Gastroesophageal sphincter (tissue), 4 donors: ENCODE measurements at regions not wholly inside any gene's neighbourhood (a gene's known extent, or its start where the extent isn't known, plus 50 kb on each side); places are given as distances from the start of the nearest gene placed in this dataset.
A peak's percentile ranks its signal among the peaks of the same experiment; 100 is the strongest.

Experiments
- ATAC-seq: fragments of 150-250 bp; one replicate; pipeline ENCODE4 v1.9.1; 2016; ENCODE audit warnings: mild to moderate bottlenecking, moderate library complexity
- H3K27ac ChIP-seq, 4 donors: fragments of 200-600 bp; sonication (generic) in 3 of 4; 1 replicate in 3 of 4; 2 replicates in 1 of 4; pipeline ENCODE4 v1.5.1; 2016 to 2019
- H3K27me3 ChIP-seq: fragments of 200-600 bp; sonication (generic); one replicate; pipeline ENCODE4 v1.5.1; 2019
- H3K36me3 ChIP-seq, 2 donors: fragments of 200-600 bp; sonication (generic); one replicate each; pipeline ENCODE4 v1.5.1; 2019; ENCODE audit warnings: control low read depth in 1 of 2
- H3K4me1 ChIP-seq, 3 donors: fragments of 200-600 bp; sonication (generic); 1 replicate in 2 of 3; 2 replicates in 1 of 3; pipeline ENCODE4 v1.5.1; 2016 to 2019; ENCODE audit warnings: control low read depth in 2 of 3
- H3K4me3 ChIP-seq, 2 donors: fragments of 200-600 bp; sonication (generic); one replicate each; pipeline ENCODE4 v1.5.1; 2019; ENCODE audit warnings: mild to moderate bottlenecking in 1 of 2, moderate library complexity in 1 of 2
- H3K9me3 ChIP-seq, 3 donors: fragments of 200-600 bp; sonication (generic); one replicate each; pipeline ENCODE4 v1.5.1; 2017 to 2019; ENCODE audit warnings: control low read depth in 2 of 3
- EP300 ChIP-seq: sonication (generic); formaldehyde crosslinking; IDR thresholded peaks from one replicate; pipeline ENCODE4 v1.6.1; 2017; ENCODE audit warnings: antibody characterized with exemption, mild to moderate bottlenecking
- POLR2A ChIP-seq, 2 donors: fragments of 450-650 bp; IDR thresholded peaks; one replicate each; pipeline ENCODE4 v1.6.1; 2017; ENCODE audit warnings: antibody characterized with exemption in 2 of 2, mild to moderate bottlenecking in 2 of 2, moderate library complexity in 1 of 2
- POLR2AphosphoS5 ChIP-seq: sonication (generic); formaldehyde crosslinking; IDR thresholded peaks from one replicate; pipeline ENCODE4 v1.6.1; 2017; ENCODE audit warnings: antibody characterized with exemption
- WGBS, 2 donors: methylation state at CpG; one replicate each; pipeline ENCODE4 v1.1.5; 2018; ENCODE audit warnings: low coverage in 1 of 2; 5-methylcytosine and 5-hydroxymethylcytosine counted together
- TF ChIP-seq, protein P1 (sequence below), 4 experiments: fragments of 200-600 bp in 2 of 4; fragments of 450-650 bp in 2 of 4; sonication (generic) in 1 of 4; IDR thresholded peaks; one replicate each; pipeline ENCODE4 v1.5.1; 2017 to 2019; ENCODE audit warnings: antibody characterized with exemption in 4 of 4, mild to moderate bottlenecking in 2 of 4, moderate library complexity in 2 of 4

DNA sequence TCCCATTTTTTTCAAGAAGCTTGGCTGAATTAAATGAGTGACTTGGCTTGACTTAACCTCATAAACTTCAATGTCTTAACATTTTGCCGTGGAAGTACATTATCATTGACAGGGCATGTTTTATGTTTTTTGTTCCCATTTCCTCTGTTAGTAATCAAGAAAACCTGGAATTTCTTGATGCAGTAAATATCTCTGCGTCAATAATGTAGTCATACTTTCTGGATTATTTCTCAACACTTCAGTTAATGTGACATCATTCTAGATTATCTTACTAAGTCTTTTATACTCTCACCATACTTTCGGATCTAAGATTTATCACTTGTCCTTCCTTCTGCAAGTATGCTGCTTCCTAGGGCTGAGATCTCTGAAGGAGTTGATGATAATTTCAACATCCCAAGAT, 58.6 kb upstream of the PGR start:
- Histone ChIP-seq H3K36me3 (no peaks in the 10 kb centered on the region), H3K27ac (peak overlapping the region in 3 of 4 donors; percentile 4 to 27 (median 24)), H3K4me1 (peaks cover 0 to 25% (median 0%) of the 10 kb centered on the region in 3 donors), H3K4me3 (no peak overlapping the region), H3K27me3 (no peaks in the 10 kb centered on the region), H3K9me3 (no peaks in the 10 kb centered on the region)
- ATAC-seq: no peak
- 47 to 64% methylated on average over 3 of the region's 3 CpGs for WGBS, 2 donors
- TF ChIP-seq POLR2AphosphoS5: no peak
- no peak for TF ChIP-seq POLR2A (IDR thresholded peaks at IDR 0.05)
- no peak for TF ChIP-seq EP300
- TF ChIP-seq, protein P1, sequence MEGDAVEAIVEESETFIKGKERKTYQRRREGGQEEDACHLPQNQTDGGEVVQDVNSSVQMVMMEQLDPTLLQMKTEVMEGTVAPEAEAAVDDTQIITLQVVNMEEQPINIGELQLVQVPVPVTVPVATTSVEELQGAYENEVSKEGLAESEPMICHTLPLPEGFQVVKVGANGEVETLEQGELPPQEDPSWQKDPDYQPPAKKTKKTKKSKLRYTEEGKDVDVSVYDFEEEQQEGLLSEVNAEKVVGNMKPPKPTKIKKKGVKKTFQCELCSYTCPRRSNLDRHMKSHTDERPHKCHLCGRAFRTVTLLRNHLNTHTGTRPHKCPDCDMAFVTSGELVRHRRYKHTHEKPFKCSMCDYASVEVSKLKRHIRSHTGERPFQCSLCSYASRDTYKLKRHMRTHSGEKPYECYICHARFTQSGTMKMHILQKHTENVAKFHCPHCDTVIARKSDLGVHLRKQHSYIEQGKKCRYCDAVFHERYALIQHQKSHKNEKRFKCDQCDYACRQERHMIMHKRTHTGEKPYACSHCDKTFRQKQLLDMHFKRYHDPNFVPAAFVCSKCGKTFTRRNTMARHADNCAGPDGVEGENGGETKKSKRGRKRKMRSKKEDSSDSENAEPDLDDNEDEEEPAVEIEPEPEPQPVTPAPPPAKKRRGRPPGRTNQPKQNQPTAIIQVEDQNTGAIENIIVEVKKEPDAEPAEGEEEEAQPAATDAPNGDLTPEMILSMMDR (IDR thresholded peaks at IDR 0.05): no peak

DNA sequence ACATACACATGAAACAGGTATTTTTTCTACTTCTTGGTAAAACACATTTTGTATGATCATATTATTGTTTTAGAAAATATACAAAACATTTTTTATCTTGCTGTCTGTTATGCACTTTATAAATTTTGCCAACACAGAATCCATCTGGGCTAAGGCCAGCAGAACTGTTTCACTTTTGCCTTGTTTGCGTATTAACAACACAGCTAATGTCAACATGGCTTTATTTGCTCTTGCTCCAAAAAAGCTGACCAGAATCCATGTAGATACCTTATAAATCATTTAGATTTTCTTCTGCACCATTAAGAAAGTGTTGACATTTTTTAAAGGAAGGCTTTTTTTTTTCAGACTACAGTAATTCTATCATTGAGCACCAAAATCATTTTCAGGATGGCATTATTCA, 58.1 kb upstream of the PGR start:
- H3K27ac ChIP-seq: peak overlapping the region in 2 of 4 donors; percentile 4 to 24
- peaks cover 0 to 25% (median 0%) of the 10 kb centered on the region in 3 donors for H3K4me1 ChIP-seq
- no peak for ATAC-seq
- no peaks in the 10 kb centered on the region for H3K36me3 ChIP-seq
- WGBS, 2 donors: 47 to 50% methylated on average over 1 of the region's 1 CpG
- TF ChIP-seq, protein P1 (IDR thresholded peaks at IDR 0.05): no peak
- TF ChIP-seq EP300: no peak
- TF ChIP-seq POLR2A (IDR thresholded peaks at IDR 0.05): no peak
- no peak for TF ChIP-seq POLR2AphosphoS5
- H3K4me3 ChIP-seq: no peak overlapping the region
- H3K27me3 ChIP-seq: no peaks in the 10 kb centered on the region
- H3K9me3 ChIP-seq: no peaks in the 10 kb centered on the region

DNA sequence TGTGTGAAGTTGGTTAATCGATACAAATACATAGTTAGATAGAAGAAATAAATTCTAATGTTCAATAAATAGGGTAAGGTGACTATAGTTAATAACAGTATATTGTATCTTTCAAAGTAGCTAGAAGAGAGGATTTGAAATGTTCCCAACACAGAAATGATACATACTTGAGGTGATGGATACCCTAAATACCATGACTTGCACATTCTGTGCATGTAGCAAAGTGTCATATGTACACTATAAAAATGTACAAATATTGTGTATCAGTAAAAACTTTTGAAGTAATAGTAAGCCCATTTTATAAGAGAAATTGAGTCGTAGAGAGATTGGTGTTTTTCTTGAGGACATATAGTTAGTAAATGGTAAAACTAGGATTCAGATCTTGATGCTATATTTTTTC, 56.4 kb upstream of the PGR start:
- Histone ChIP-seq H3K4me1 (peaks cover 0 to 25% (median 0%) of the 10 kb centered on the region in 3 donors), H3K27ac (no peak overlapping the region), H3K4me3 (no peak overlapping the region), H3K36me3 (no peaks in the 10 kb centered on the region), H3K27me3 (no peaks in the 10 kb centered on the region), H3K9me3 (no peaks in the 10 kb centered on the region)
- TF ChIP-seq EP300 (no peak), POLR2A (IDR thresholded peaks at IDR 0.05) (no peak), POLR2AphosphoS5 (no peak)
- TF ChIP-seq, protein P1 (IDR thresholded peaks at IDR 0.05): no peak
- ATAC-seq: no peak
- 83 to 86% methylated on average over 2 of the region's 2 CpGs for WGBS, 2 donors

DNA sequence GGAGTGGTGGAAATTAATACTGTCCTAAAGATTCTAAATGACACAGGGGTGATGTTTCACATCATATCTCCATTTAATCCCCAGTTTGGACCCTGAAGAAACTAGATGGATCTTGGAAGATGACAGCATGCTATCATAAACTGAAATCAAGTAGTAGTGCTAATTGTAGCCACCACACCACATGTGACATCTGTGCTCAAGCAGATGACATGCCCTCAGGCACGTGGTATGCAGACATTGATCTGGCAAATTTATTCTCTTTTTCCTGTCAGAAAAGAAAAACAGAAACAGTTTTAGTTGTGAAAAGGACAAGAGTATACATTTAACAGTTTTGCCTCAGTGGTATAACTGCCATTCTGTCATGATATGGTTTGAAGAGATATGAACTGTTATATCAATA, 52.9 kb upstream of the PGR start:
- TF ChIP-seq POLR2AphosphoS5: no peak
- no peak for TF ChIP-seq POLR2A (IDR thresholded peaks at IDR 0.05)
- no peak for TF ChIP-seq EP300
- TF ChIP-seq, protein P1 (IDR thresholded peaks at IDR 0.05): no peak
- WGBS, 2 donors: 54 to 67% methylated on average over 1 of the region's 1 CpG
- H3K9me3 ChIP-seq: no peaks in the 10 kb centered on the region

DNA sequence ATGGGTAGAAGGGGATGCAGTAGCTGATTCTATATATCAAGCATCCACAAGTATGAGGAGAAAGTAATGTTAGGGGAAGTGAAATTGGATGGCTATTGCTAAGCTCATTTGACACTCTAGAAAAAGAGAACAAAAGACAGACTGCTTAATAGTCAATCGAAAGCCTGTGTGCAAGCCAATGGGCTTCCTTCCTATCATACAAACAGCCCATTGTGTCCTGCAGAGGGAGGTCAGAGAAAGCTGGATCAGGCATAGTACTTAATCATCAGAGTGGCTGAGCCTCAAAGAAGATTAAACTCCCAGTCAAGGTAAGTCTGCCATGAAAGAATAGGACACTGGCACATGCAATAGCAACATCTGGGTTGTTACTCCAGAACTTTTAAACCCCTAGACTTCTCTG, 50.9 kb upstream of the PGR start:
- Histone ChIP-seq H3K4me1 (no peaks in the 10 kb centered on the region), H3K27me3 (no peaks in the 10 kb centered on the region), H3K36me3 (no peaks in the 10 kb centered on the region), H3K27ac (no peak overlapping the region), H3K4me3 (no peak overlapping the region), H3K9me3 (no peaks in the 10 kb centered on the region)
- no peak for ATAC-seq
- TF ChIP-seq POLR2AphosphoS5 (no peak), EP300 (no peak), POLR2A (IDR thresholded peaks at IDR 0.05) (no peak)
- TF ChIP-seq, protein P1 (IDR thresholded peaks at IDR 0.05): no peak
- 67% methylated on average over 1 of the region's 1 CpG; no CpG with 5 or more reads in 1 of the 2 donors for WGBS, 2 donors

More for the DNA sequence above, 52.9 kb upstream of the PGR start:
- ATAC-seq: no peak
- Histone ChIP-seq H3K27ac (no peak overlapping the region), H3K36me3 (no peaks in the 10 kb centered on the region), H3K27me3 (no peaks in the 10 kb centered on the region), H3K4me1 (peaks cover 0 to 4% (median 0%) of the 10 kb centered on the region in 3 donors), H3K4me3 (no peak overlapping the region)
